ENCODE measurements at regions not wholly inside any gene's neighbourhood (a gene's known extent, or its start where the extent isn't known, plus 50 kb on each side); places are given as distances from the start of the nearest gene placed in this dataset.

DNA sequence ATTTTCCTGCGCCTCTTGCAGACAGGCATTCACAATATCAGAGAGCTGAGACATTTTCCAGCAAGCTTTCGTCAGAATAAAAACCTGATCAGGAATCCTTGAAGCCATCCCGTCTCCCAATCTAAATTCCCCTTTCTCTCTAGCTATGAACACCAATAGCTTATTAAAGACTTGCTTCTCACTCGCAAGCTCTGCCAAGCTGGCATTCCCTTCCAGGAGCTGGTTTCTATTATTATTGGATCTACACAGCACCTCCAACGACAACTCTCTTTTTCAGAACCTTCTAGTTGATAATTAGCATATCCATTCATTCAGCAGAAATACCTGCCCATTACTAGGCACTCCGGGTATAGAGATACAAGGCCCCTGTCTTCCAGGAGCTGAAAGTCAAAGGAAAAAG is 350.3 kb downstream of the MTX2 start:
- DNase-seq, result no peak

DNA sequence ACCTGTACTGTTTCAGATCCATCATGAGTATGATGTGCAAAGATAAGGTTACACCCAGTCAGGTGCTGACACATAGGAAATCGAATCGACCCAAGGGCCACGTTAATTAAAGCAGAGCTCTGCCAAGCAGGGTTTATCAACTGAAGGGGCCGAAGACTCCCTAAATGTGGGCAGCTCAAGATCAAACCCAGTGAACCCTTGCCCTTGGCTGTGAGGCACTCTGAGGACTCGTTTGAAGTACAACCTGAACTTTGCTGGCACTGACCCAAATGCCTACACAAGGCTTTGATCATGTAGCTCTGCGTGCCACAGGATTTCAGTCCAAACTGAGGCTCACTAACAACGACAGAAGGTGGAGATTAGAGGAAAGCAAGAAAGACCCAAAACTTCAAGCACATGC is 352.1 kb downstream of the MTX2 start:
- no peak for DNase-seq

DNA sequence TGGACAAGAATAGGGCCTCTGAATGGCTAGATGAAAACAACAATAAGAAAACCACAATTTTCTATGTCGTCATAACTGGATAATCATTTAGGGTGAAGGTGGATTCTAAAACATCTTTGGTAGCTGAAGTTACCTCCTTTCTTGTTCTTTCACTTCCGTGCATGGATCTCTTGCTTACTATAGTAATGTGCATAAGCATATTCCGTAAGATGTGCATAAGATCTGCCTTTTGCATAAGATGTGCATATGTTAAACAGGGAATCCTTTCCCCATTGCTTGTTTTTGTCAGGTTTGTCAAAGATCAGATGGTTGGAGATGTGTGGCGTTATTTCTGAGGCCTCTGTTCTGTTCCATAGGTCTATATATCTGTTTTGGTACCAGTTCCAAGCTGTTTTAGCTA is 353.6 kb downstream of the MTX2 start:
- DNase-seq, result no peak

DNA sequence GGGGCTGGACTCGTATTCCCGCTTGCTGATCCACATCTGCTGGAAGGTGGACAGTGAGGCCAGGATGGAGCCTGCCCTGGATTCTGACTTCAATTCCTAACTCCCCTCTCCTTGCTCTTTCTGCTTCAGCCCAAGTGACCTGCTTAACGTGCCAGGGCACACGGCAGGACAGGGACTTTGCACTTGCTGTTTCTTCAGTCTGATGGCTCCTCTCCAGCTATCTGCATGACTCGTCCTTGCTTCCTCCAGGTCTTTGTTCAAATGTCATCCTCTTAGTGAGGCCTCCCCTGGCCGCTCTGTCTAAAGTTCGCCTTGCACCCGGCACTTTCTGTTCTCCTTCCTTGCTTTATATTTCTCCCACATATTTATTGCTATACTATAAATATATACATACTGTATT is 357.6 kb downstream of the MTX2 start:
- DNase-seq, result no peak

DNA sequence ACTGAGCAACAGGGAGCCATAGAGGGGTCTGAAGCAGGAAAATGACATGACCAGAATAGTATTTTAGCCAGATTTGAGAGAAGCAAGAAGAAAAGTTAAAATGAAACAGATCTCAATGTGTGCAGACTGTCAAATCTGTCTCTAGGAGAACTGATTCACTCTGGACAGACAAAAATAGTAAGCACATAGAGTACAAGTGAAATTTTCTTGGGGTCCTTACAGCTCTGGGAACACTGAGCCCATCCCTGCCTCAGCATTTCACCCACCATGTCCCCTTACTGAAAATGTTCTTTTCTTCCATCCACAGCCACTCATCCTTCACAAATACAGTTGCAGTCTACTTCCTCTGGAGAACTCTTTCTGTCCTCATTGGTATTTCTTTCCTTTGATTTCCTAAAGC is 359.2 kb downstream of the MTX2 start:
- DNase-seq, result no peak

DNA sequence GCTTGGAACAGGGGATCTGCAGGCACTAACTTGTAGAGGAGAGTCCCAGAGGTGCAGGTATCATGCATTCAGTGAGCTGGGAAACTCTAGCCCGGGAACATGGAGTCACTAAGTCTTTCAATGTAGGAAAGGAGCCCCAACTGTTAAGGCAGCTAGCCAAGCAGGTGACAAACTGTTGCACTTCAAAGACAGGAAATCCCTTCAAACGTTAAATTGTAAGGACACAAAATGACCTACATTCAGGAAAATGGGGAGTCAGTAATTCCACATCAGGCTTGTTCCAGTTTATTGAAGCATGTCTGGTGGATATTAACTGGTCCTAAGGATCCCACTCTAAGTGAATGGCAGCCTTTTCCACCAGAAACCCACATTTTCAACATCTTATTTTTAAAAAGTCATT is 364.5 kb downstream of the MTX2 start:
- no peak for DNase-seq

DNA sequence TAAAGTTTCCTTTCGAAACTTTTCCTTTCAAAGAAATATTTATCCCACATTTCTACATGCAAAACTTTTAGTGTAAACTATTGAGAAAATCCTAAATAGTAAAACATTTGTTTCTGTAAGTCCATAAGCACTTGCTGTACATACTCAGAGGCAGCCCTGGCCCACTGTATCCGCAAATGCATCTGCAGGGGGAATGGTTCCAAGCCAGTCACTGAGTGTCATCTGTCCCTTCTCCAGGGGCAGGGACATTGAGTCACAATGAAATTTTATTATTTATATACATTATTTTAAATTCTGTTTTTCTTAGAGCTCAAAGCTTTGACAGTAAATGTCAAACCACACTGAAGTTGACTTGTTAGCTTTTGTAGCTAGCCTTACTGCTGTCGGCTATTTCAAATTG is 367.2 kb downstream of the MTX2 start:
- DNase-seq, result no peak

DNA sequence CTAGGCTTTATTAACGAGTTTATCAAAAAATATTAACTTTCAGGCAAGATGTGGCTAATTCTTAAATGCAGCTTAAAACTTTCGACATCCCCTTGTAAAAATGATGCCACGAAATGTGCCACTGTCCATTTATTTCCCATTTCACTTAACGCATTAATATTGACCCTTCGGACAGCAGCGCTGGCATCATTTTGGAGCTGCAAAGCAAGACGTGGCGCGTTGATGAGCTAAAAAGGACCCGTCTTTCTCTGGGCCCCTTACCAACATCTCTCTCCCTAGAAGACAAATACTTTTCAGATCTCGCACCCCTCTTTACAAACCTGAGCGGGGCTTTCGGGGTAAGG is 367.9 kb downstream of the MTX2 start:
- no peak for DNase-seq

DNA sequence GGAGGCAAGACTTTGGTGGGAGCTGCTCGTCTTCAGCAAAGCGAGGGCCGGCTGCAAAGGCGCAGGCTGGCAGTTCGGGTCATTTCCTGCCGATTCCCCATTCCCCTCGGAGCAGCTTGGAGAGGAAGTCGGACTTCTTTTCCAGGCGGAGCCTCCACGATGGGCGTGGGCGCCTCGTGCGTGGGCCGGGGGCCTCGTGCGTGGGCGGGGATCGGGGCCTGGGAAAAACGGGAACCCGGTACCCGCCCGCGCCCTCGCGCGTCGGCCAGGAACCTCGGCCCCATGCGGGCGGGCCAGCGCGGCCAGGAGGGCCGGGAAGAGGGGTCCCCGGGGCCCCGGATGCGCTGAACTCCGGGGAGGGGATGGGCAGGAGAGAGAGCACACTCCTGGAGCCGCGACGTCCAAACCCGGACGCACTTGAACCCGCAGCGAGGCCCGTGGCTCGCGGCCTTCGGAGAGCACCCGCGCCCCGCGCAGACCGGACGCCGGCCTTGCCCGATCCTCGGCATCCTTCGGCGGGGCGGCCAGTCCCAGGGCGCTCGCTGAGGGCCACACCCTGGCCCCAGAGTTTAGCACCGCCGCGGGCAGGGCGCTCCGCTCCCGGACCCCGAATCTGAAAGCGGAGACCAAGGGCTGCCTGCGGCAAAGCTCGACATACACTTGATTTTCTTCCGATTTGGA is 368.4 kb downstream of the MTX2 start:
- DNase-seq, result peak in 1 of 2 experiments; percentile 44

DNA sequence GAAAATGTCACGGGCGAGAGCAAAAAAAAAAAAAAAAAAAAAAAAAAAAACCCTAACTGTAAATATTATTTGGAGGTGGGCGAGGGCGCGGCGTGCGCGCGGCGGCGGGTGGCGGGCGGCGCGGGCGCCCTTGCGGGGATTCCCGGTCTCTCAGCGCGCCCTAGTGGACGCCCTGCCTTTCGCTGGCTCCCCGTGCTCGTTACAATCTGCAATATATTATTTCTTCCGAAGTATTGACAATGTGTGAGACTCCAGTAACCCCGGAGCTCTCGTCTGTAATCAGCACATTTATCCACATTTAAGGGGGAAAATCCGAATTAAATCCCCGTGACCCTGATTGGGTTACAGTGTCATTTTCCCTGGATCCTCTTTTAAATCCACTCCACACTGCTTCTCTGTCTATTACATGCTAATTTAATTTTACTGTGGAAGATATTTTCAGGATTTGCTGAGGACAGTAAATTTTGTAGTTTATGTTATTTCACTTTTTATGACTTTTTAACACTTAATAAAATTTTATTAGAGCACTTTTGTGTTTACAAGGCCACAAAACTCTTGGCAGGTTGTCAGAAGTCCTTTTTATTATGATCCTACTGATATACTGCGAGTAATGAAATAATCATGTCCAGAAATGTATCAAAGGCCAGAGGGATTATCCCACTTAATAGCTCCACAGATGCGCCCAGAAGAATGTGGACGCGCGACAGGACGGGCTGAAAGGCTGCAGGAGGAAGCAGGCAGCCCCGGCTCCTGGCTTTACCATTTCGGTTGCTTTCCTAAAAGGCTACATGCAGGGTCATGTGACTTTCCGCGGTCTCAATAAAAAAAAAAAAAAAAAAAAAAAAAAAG is 369.1 kb downstream of the MTX2 start:
- peak in 1 of 2 experiments; percentile 60 for DNase-seq

DNA sequence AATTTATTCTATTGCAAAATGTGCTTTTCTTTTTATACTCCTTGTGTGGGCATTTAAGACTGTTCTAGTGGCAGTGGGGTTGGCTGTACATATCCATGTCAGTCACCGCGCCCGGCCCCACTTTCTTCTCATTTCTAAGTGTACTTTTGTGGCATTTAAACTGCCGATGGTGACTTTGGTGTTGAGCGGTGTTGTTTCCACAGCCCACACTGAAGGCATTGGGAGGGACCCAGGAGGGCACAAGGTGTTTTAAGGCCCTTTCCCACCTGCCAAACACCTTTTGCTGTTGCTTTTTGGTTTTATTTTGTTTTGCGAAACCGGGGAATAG is 369.7 kb downstream of the MTX2 start:
- no peak for DNase-seq

DNA sequence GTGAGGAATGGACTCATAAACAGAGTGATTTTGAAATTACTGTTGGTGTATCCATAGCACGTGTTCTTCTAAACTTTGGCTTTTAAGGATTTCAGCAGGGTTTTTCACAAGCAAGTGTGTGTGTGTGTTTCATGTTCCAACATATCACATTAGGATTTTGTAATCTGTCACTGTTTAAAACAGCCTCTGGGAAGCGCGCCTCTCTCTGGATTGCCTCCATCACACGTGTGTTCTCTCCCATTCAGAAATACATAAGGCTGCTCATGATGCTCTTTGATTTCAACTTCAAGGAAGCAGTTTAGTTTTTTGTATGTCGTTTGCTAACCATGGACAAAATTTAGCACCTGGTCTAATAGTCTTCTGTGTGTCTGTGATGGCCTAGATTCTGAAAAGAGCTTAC is 370.4 kb downstream of the MTX2 start:
- DNase-seq, result no peak

DNA sequence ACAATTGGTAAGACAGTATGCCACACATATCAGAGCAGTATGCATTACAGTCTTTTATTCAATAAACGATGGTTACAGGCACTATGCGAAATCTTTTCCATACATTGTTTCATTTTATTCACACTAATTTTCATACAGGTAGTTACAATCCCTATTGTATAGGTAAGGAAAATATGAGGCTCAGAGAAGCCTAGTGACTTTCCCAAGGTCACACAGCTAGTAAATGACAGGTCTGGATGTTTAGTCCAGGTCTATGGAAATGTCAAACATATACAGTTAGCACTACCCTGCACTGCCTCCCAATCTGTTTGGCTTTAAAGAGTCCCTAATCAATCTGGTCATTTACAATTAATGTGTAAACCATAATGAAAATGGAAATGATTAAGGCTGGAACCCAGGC is 372.2 kb downstream of the MTX2 start:
- DNase-seq, result no peak

DNA sequence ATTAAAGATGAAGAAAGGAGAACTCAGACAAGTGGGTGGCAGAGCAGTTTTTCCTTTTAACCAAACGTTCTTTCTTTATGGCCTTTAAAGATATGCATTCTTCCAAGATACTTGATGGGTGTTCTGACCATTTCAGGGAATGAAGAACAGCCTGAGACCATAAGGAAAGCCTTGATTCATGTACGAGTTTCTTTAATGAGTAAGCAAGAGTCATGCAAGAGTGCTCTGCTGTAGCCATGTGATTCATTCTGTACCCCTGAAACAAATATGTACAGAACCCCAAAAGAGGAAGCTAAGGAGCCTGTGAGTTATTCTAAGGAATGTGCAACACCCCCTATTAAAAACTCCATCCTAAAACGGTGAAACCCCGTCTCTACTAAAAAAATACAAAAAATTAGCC is 372.8 kb downstream of the MTX2 start:
- no peak for DNase-seq

DNA sequence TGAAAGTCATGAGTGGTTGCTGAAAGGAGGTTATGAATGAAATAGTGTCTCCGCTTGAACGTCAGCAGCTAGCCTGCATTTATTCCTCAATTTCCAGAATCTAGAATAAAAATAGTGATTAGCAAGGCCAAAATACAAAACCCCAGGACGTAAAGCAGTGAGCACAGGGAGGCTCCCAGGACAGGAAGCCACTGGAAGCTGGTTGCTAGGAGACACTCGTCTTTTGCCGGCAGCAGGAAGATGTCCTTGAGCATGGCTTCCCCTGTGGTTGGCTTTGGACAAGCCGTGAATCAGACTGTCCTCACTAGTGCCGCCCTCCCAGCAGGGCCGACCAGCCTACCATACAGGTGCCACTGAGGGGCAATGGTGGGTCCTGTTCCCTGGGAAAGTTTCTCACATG is 374.4 kb downstream of the MTX2 start:
- peak in 1 of 2 experiments; percentile 63 for DNase-seq

DNA sequence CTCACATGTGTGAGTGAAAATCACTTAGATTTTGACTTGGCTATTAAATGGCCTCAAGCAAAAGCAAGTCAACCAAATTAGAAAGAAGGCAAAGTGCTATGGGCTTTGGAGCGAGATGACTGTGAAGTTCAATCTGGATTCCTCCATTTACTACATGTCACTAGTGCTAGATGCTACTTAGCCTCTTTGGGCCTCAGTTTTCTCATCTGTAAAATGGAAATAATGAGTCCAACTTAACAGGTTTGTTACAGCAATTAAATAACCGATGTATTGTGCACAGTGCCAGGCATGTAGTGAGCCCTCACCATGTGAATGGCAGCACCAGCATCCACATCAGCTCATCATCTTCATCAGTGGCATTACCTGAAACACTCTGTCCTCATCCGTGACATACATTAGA is 376.3 kb downstream of the MTX2 start:
- no peak for DNase-seq

DNA sequence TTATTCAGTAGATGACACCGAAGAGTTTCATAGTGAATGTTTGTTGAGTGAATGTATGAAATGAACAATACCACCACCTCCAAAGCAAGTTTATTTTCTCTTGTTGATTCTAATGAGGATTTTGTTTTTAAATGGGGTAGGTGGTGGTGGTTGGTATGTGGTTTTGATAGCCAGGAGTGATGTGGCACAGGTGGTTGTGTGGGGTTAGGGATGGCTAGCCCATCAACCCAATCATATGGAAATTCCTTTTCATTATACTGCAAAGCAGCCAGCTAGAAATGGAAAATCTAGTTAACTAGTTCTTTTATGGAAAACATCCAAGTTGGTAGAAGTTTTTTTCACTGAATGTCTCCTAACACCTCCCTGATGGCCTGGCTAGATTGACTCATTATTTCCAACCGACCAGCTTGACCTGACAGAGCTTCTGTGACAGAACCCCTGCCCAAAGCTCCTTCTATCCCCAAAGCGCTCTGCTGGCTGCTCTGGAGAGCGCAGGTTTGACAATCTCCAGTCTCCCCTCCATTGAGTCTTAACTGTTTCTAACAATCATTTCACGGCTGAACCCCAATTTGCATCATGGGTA is 376.9 kb downstream of the MTX2 start:
- DNase-seq, result no peak

DNA sequence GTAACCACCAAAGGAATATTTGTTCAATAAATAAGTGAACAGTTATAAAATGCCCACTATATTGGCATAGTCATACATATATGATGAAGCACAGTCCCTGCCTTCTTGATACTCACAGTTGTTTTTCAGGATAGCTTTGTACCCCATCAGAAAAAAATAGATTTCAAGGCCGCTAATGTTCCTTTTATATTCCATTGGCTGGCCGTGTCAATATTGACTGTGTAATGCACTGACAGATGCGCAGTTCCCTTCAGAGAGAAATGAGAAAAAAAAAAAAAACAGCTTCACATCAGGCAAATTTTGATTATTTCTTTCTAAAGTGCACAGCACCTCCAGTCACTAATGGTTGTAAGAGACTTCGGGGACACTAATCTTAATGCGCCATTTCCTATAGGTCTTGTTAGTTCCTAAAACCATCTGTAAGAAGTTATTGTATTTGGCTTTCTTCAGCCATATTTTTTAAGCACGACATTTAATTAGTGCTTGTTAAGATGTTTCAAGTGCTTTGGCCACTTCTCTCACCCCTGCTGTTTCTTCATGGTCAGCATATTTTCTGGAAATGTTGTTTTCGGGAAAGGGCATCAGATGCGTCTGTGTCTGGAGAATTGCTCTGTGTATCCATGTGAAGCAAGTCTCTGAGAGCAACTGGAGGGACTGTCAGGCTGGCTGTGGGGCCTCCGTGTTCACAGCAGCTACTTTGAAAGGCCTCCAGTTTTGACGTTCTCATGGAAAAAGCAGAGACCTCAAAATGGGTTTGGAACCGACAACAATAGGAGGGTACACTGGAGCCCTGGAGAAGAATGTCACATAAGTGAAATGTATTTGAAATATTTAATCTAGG is 378.3 kb downstream of the MTX2 start:
- peak in 1 of 2 experiments; percentile 9 for DNase-seq

DNA sequence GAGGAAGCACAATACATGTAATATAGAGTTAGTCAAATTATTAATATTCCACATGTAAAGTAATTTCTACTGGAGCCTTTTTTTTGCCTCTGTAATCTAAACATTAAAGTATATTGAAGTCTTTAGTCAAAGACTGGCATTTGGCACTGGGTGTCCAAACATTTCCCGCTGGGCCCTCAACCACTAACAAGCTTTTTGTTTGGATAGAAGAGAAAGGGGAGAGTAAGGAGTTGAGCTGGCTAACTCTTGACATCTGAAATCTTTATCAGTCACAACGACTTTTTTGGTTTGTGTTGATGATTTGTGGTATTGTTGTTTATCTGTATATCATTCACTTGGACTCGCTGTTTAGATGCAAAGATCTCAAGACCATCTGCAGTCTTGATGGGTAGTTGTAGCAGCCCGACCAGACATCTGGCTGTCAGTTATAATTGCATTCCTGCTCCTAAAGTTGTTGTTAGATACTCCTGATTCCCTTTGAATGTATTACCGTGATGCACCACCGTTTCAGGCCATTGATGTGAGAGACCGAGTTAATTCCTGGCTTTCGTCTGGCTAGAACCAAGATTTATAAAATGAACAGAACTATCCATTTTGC is 379.6 kb downstream of the MTX2 start:
- no peak for DNase-seq

DNA sequence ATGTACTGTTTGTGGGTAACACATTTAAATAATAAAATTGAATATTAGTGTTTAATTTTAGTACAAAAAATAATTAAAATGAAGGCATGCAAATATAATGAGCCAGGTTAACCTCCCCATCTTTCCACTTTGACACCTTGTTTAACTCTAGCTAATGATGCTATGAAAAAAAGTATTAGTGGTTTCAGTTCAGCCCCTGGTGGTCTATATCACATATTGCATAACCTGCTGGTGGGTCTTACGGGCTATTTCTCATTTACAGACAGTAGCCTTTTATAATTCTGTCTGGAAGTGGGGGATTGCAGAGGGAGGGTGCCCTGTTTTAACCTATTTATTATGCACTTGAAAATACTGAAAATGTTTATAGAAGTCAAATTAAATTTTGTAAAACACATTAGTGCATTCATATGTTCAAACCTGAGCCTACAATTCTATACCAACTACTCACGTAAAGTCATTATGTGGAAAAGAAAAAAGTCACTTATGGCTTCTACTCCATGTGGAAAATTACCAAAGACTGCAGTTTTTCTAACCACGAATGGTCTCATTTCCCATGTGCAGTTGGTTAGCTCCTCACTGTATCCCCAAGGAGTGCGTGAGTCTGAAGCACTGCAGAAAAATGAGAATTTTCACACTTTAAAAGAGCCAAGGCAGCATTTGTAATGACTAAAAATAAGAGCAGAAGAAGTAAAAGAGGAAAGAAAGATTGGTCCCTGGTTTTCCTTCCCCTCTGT is 381.0 kb downstream of the MTX2 start:
- peak in 1 of 2 experiments; percentile 39 for DNase-seq

DNA sequence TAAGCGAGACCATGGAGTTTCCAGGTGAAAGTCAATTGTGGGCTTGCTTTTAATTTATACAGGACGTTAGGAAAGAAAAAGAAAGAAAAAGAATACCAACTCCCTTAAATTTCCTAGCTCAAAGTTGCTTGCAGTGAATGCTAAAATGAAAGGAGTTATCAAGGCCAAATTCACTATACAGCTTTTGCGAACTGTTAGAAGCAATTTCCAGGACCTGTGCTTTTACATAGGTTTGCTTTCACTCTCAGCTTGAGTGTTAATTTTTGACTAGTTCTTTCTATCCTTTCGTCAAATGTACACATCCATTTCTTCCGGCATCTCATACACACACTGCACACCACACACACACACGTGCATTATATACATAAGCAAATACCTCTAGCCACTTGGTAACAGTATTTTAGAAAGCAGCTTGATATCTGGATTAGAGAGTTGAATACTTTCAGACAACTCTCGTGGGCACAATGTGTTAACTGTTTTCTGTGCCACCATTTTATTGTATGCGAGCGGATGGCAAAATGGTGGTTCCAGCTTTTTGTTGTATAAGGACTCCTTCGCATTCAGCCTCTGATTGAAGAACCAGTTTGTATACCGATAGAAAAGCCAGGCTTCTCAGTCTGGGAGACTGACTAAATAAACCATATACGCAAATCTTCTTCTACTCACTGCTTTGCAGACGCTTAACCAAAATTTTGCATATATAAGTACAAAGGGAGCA is 381.8 kb downstream of the MTX2 start:
- DNase-seq, result no peak

All from NCI-H524 (cell line).